ENCODE measurements at regions not wholly inside any gene's neighbourhood (a gene's known extent, or its start where the extent isn't known, plus 50 kb on each side); places are given as distances from the start of the nearest gene placed in this dataset.

DNA sequence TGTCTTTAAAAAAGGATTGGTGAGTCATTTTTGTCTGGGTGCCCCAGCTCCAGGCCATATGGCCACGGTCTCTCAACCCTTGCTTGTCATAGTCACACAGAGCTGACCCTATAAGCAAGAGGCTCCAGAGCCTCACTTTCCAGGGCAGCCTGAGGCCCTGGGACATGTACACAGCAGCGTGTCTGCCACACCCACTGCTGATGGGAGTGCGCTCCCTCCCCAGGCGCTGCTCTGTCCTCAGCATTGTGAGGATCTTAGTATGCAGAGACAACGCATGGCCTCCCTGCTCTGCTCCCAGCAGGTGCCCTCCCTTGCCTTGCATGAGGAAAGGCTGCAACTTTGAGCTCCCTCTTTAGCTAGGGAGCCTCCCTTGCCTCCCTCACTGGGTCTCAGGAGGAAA is 80.8 kb upstream of the CRHR1 start:
- in situ Hi-C loops (cut with MboI; ENCODE audit: low sequenced_read_pairs), result no loop called here
- DNase-seq (no peak), ATAC-seq (ENCODE audit: low read depth) (no peak)
- intact Hi-C loops (cut with micrococcal nuclease), result no loop called here
- H3K79me1 ChIP-seq (ENCODE audit: low read depth in 1 of 2, low read length in 2 of 2), result no peaks in the 10 kb centered on the region
- no peak overlapping the region for H3K9ac ChIP-seq (ENCODE audit: low read depth, low read length)
- dilution Hi-C loops (cut with HindIII; ENCODE audit: low sequenced_read_pairs, unreplicated experiment), result no loop called here
- no peak overlapping the region for H3K56ac ChIP-seq (ENCODE audit: extremely low read depth, insufficient read depth, low read length)
- no peak overlapping the region for H3K23ac ChIP-seq (ENCODE audit: low read depth, low read length)
- no peak overlapping the region for H2BK20ac ChIP-seq (ENCODE audit: low read depth, low read length)
- H2AFZ ChIP-seq (replicated peaks; ENCODE audit: low read length, poor library complexity), result no peak overlapping the region
- H2AK9ac ChIP-seq (replicated peaks; ENCODE audit: low read depth, low read length, poor library complexity), result no peak overlapping the region
- TF ChIP-seq, protein P1, sequence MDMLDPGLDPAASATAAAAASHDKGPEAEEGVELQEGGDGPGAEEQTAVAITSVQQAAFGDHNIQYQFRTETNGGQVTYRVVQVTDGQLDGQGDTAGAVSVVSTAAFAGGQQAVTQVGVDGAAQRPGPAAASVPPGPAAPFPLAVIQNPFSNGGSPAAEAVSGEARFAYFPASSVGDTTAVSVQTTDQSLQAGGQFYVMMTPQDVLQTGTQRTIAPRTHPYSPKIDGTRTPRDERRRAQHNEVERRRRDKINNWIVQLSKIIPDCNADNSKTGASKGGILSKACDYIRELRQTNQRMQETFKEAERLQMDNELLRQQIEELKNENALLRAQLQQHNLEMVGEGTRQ (IDR thresholded peaks at IDR 0.05; ENCODE audit: low read depth, low read length), result no peak
- no peak for TF ChIP-seq RCOR1 (IDR thresholded peaks at IDR 0.05; ENCODE audit: insufficient replicate concordance, low read length)
- TF ChIP-seq MAZ (IDR thresholded peaks at IDR 0.05; ENCODE audit: borderline replicate concordance, low read depth, low read length), result no peak
- TF ChIP-seq POLR2A (IDR thresholded peaks at IDR 0.05; ENCODE audit: low read depth, low read length), result no peak
- TF ChIP-seq MAFK (IDR thresholded peaks at IDR 0.05; ENCODE audit: low read depth, low read length), result no peak
- TF ChIP-seq CEBPB (IDR thresholded peaks at IDR 0.05; ENCODE audit: low read depth, low read length), result no peak
- no peak for TF ChIP-seq NFE2L2 (IDR thresholded peaks at IDR 0.05; ENCODE audit: low read depth, low read length)
- TF ChIP-seq, protein P2, sequence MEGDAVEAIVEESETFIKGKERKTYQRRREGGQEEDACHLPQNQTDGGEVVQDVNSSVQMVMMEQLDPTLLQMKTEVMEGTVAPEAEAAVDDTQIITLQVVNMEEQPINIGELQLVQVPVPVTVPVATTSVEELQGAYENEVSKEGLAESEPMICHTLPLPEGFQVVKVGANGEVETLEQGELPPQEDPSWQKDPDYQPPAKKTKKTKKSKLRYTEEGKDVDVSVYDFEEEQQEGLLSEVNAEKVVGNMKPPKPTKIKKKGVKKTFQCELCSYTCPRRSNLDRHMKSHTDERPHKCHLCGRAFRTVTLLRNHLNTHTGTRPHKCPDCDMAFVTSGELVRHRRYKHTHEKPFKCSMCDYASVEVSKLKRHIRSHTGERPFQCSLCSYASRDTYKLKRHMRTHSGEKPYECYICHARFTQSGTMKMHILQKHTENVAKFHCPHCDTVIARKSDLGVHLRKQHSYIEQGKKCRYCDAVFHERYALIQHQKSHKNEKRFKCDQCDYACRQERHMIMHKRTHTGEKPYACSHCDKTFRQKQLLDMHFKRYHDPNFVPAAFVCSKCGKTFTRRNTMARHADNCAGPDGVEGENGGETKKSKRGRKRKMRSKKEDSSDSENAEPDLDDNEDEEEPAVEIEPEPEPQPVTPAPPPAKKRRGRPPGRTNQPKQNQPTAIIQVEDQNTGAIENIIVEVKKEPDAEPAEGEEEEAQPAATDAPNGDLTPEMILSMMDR (conservative IDR thresholded peaks at IDR 0.05; ENCODE audit: low read depth, low read length), result no peak
- TF ChIP-seq BHLHE40 (IDR thresholded peaks at IDR 0.05; ENCODE audit: low read depth, low read length), result no peak
- TF ChIP-seq RAD21 (IDR thresholded peaks at IDR 0.05; ENCODE audit: low read length), result no peak
- TF ChIP-seq FOS (IDR thresholded peaks at IDR 0.05; ENCODE audit: low read depth, low read length), result no peak
- TF ChIP-seq, protein P3, sequence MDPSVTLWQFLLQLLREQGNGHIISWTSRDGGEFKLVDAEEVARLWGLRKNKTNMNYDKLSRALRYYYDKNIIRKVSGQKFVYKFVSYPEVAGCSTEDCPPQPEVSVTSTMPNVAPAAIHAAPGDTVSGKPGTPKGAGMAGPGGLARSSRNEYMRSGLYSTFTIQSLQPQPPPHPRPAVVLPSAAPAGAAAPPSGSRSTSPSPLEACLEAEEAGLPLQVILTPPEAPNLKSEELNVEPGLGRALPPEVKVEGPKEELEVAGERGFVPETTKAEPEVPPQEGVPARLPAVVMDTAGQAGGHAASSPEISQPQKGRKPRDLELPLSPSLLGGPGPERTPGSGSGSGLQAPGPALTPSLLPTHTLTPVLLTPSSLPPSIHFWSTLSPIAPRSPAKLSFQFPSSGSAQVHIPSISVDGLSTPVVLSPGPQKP (IDR thresholded peaks at IDR 0.05; ENCODE audit: borderline replicate concordance, low read depth, low read length), result no peak
- TF ChIP-seq SMC3 (IDR thresholded peaks at IDR 0.05; ENCODE audit: low read depth, low read length), result no peak
- TF ChIP-seq MXI1 (IDR thresholded peaks at IDR 0.05; ENCODE audit: borderline replicate concordance, low read depth, low read length), result no peak
- no peaks in the 10 kb centered on the region for H3K9me1 ChIP-seq (ENCODE audit: insufficient read depth, low read length)
- ChIA-PET CTCF (no interaction called here), POLR2A (ENCODE audit: unreplicated experiment) (no interaction called here)
- no peak overlapping the region for H2BK120ac ChIP-seq (ENCODE audit: low read depth, low read length)
- H3K4me3 ChIP-seq (ENCODE audit: insufficient read depth, low read depth, low read length), result no peak overlapping the region
- BruUV-seq (replicated peaks), result no TSS peak
- no peak overlapping the region for H3K18ac ChIP-seq (ENCODE audit: low read depth, low read length)
- no peak overlapping the region for H3K27ac ChIP-seq (ENCODE audit: insufficient read depth, low read length)
- no peak overlapping the region for H3K14ac ChIP-seq (replicated peaks; ENCODE audit: low read depth, low read length)
- H4K8ac ChIP-seq (ENCODE audit: low read depth in 2 of 2, low read length in 2 of 2), result no peak overlapping the region
- H3K9me3 ChIP-seq (ENCODE audit: control insufficient read depth, insufficient read depth, low read length), result no peaks in the 10 kb centered on the region
- H2BK15ac ChIP-seq (ENCODE audit: low read depth, low read length), result no peak overlapping the region
- no peak overlapping the region for H3K4me2 ChIP-seq (ENCODE audit: low read depth, low read length)
- no peak overlapping the region for H4K91ac ChIP-seq (ENCODE audit: insufficient read depth, low read depth, low read length)
- no peaks in the 10 kb centered on the region for H4K20me1 ChIP-seq (ENCODE audit: insufficient read depth, low read length)
- no peak overlapping the region for H2AK5ac ChIP-seq (ENCODE audit: low read depth, low read length)
- WGBS, 2 experiments (ENCODE audit: extremely low coverage in 2 of 2, insufficient read length in 1 of 2), result no CpG with 5 or more reads among the region's 5 CpGs
- peaks cover 2% of the 10 kb centered on the region; the same call in 1 of the 2 replicates for H3K27me3 ChIP-seq (ENCODE audit: control insufficient read depth, insufficient read depth, low read length)
- H3K4me1 ChIP-seq (ENCODE audit: control insufficient read depth, insufficient read depth, low read length), result no peaks in the 10 kb centered on the region
- no peak overlapping the region for H3K4ac ChIP-seq (ENCODE audit: low read depth, low read length)
- no peaks in the 10 kb centered on the region for H3K36me3 ChIP-seq (ENCODE audit: control insufficient read depth, insufficient read depth, low read length)
- H4K5ac ChIP-seq (ENCODE audit: low read depth, low read length), result no peak overlapping the region
- no peak overlapping the region for H2BK5ac ChIP-seq (ENCODE audit: low read depth, low read length, poor library complexity, severe bottlenecking)
